GM18909 (cell line): ENCODE measurements at regions not wholly inside any gene's neighbourhood (a gene's known extent, or its start where the extent isn't known, plus 50 kb on each side); places are given as distances from the start of the nearest gene placed in this dataset.

Experiments used
- ATAC-seq: cut with Tn5 transposase; IDR thresholded peaks from one replicate; pipeline ENCODE4 v1.9.1; 2021; ENCODE audit warnings: mild to moderate bottlenecking; ENCODE audit not compliant: unreplicated experiment, poor library complexity

GRCh38 chr4:145427991-145428390 is 53.7 kb upstream of the SMAD1 start:
- no peak for ATAC-seq

GRCh38 chr4:145427221-145427620 is 54.4 kb upstream of the SMAD1 start:
- ATAC-seq = no peak

- no peak for ATAC-seq
These were observed 58.5 kb upstream of the SMAD1 start for GRCh38 chr4:145423017-145423708.

GRCh38 chr4:145420595-145421214 is 60.9 kb upstream of the SMAD1 start:
- ATAC-seq = no peak

- ATAC-seq = no peak
These were observed 62.9 kb upstream of the SMAD1 start for GRCh38 chr4:145418739-145419138.

GRCh38 chr4:145417348-145418130 is 64.1 kb upstream of the SMAD1 start:
- ATAC-seq = no peak

- no peak for ATAC-seq
These were observed 66.8 kb upstream of the SMAD1 start for GRCh38 chr4:145414841-145415240.

GRCh38 chr4:145414226-145414625 is 67.4 kb upstream of the SMAD1 start:
- ATAC-seq = no peak

GRCh38 chr4:145406970-145407369 is 74.7 kb upstream of the SMAD1 start:
- ATAC-seq = no peak

- ATAC-seq = no peak
These were observed 76.9 kb upstream of the SMAD1 start for GRCh38 chr4:145404761-145405160.

- ATAC-seq = no peak
These were observed 85.1 kb upstream of the SMAD1 start for GRCh38 chr4:145396581-145396980.

- ATAC-seq = no peak
These were observed 91.1 kb upstream of the SMAD1 start for GRCh38 chr4:145390571-145390970.

GRCh38 chr4:145389550-145389949 is 92.1 kb upstream of the SMAD1 start:
- no peak for ATAC-seq

- ATAC-seq = no peak
These were observed 93.6 kb upstream of the SMAD1 start for GRCh38 chr4:145388043-145388442.

GRCh38 chr4:145387079-145387478 is 94.6 kb upstream of the SMAD1 start:
- no peak for ATAC-seq

- no peak for ATAC-seq
These were observed 100.5 kb upstream of the SMAD1 start for GRCh38 chr4:145381163-145381562.

- no peak for ATAC-seq
These were observed 101.5 kb upstream of the SMAD1 start for GRCh38 chr4:145380123-145380522.

- ATAC-seq = no peak
These were observed 106.2 kb upstream of the SMAD1 start for GRCh38 chr4:145375416-145375815.

- no peak for ATAC-seq
These were observed 129.1 kb upstream of the SMAD1 start for GRCh38 chr4:145352438-145353145.

- no peak for ATAC-seq
These were observed 129.7 kb upstream of the SMAD1 start for GRCh38 chr4:145351922-145352321.

- ATAC-seq = no peak
These were observed 130.5 kb upstream of the SMAD1 start for GRCh38 chr4:145351162-145351561.
